SK-N-SH (cell line): ENCODE measurements at regions not wholly inside any gene's neighbourhood (a gene's known extent, or its start where the extent isn't known, plus 50 kb on each side); places are given as distances from the start of the nearest gene placed in this dataset.

Experiments used
- CHD2 ChIP-seq: fragments of 150-350 bp; IDR thresholded peaks from 2 replicates; pipeline ENCODE4 v1.6.1; 2018; ENCODE audit warnings: low read length; ENCODE audit not compliant: partially characterized antibody
- EP300 ChIP-seq, 2 experiments: IDR thresholded peaks; 2 replicates each; pipeline versions ENCODE4 v1.4.0 to v1.6.1; 2012; ENCODE audit warnings: borderline replicate concordance in 1 of 2, low read depth in 1 of 2, low read length in 1 of 2
- FOXJ3 ChIP-seq: sonication (generic); formaldehyde crosslinking; IDR thresholded peaks from 2 replicates; pipeline ENCODE4 v1.5.1; 2020; ENCODE audit warnings: mild to moderate bottlenecking, missing genetic modification reagents
- IRF3 ChIP-seq: fragments of 150-350 bp; IDR thresholded peaks from 2 replicates; pipeline ENCODE4 v1.6.1; 2016; ENCODE audit warnings: mild to moderate bottlenecking, low read depth, low read length
- JUND ChIP-seq: IDR thresholded peaks from 2 replicates; pipeline ENCODE4 v1.4.0; 2012
- MAX ChIP-seq: IDR thresholded peaks from 2 replicates; pipeline ENCODE4 v1.4.0; 2012; ENCODE audit warnings: low read depth
- POLR2AphosphoS5 ChIP-seq: IDR thresholded peaks from 2 replicates; pipeline ENCODE4 v1.6.1; 2012; ENCODE audit warnings: low read depth, low read length
- REST ChIP-seq: IDR thresholded peaks from 2 replicates; pipeline ENCODE4 v1.6.1; 2012; ENCODE audit warnings: mild to moderate bottlenecking, low read depth, low read length, moderate library complexity
- SMC3 ChIP-seq: IDR thresholded peaks from 2 replicates; pipeline ENCODE4 v1.6.1; 2012; ENCODE audit warnings: low read depth, low read length, improper control_type of control experiment
- USF2 ChIP-seq: fragments of 150-350 bp; IDR thresholded peaks from 2 replicates; pipeline ENCODE4 v1.6.1; 2017; ENCODE audit warnings: antibody characterized with exemption, low read length, low read depth, borderline replicate concordance
- TF ChIP-seq, protein P1 (sequence below): fragments of 200-600 bp; sonication (generic); IDR thresholded peaks from 2 replicates; pipeline ENCODE4 v1.6.1; 2017; ENCODE audit warnings: antibody characterized with exemption, mild to moderate bottlenecking, moderate library complexity

DNA sequence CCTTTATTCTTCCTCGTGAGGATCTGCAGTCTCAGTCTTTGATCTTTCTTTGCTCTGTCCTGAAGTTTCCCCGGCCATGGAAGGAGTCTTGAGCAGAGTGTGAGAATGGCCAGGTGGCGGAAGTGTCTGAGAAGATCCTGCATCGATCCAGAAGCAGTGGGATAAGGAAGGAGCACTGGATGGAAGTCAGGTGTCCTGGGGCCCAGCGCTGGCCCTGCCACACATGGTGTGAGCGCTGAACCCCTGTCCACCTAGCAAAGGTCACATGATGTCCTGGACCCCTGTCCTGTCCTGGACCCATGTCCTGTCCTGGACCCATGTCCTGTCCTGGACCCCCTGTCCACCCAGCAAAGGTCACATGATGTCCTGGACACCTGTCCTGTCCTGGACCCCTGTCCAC, 111.8 kb upstream of the MED13L start:
- TF ChIP-seq, protein P1, sequence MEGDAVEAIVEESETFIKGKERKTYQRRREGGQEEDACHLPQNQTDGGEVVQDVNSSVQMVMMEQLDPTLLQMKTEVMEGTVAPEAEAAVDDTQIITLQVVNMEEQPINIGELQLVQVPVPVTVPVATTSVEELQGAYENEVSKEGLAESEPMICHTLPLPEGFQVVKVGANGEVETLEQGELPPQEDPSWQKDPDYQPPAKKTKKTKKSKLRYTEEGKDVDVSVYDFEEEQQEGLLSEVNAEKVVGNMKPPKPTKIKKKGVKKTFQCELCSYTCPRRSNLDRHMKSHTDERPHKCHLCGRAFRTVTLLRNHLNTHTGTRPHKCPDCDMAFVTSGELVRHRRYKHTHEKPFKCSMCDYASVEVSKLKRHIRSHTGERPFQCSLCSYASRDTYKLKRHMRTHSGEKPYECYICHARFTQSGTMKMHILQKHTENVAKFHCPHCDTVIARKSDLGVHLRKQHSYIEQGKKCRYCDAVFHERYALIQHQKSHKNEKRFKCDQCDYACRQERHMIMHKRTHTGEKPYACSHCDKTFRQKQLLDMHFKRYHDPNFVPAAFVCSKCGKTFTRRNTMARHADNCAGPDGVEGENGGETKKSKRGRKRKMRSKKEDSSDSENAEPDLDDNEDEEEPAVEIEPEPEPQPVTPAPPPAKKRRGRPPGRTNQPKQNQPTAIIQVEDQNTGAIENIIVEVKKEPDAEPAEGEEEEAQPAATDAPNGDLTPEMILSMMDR = no peak
- no peak for TF ChIP-seq USF2
- TF ChIP-seq CHD2 = no peak
- no peak for TF ChIP-seq EP300 (IDR thresholded peaks at IDR 0.05; ENCODE audit: borderline replicate concordance in 1 of 2, low read depth in 1 of 2, low read length in 1 of 2)
- no peak for TF ChIP-seq IRF3
- TF ChIP-seq POLR2AphosphoS5 = no peak
- TF ChIP-seq FOXJ3 (CRISPR knock-in tag) = no peak
- no peak for TF ChIP-seq REST
- TF ChIP-seq SMC3 = no peak
- TF ChIP-seq JUND = no peak
- no peak for TF ChIP-seq MAX
